IPS DF 6.9 (cell line): ENCODE measurements at regions not wholly inside any gene's neighbourhood (a gene's known extent, or its start where the extent isn't known, plus 50 kb on each side); places are given as distances from the start of the nearest gene placed in this dataset.

Experiments
- DNase-seq: peaks from one replicate; pipeline ENCODE4 v3.0.0-alpha.2; 2013; ENCODE audit warnings: low read depth, low spot score
- H3K27ac ChIP-seq: one replicate; pipeline ENCODE4 v1.5.1; 2013; ENCODE audit warnings: low read length, control low read depth
- H3K27me3 ChIP-seq: 2 replicates; pipeline ENCODE4 v1.6.1; 2013; ENCODE audit warnings: mild to moderate bottlenecking, low read length; ENCODE audit not compliant: control insufficient read depth, insufficient read depth
- H3K36me3 ChIP-seq: 2 replicates; pipeline ENCODE4 v1.6.1; 2013; ENCODE audit warnings: low read length; ENCODE audit not compliant: control insufficient read depth, insufficient read depth
- H3K4me1 ChIP-seq: 2 replicates; pipeline ENCODE4 v1.6.1; 2013; ENCODE audit warnings: low read length; ENCODE audit not compliant: control insufficient read depth, insufficient read depth
- H3K4me3 ChIP-seq: 2 replicates; pipeline ENCODE4 v1.5.1; 2013; ENCODE audit warnings: mild to moderate bottlenecking, low read length
- H3K9me3 ChIP-seq: 2 replicates; pipeline ENCODE4 v1.6.1; 2013; ENCODE audit warnings: low read length, inconsistent platforms; ENCODE audit not compliant: control insufficient read depth, insufficient read depth
- WGBS: extraction: QIAGEN DNeasy Blood & Tissue Kit; methylation state at CpG from one replicate; pipeline ENCODE4 v1.1.7; 2013; ENCODE audit warnings: mixed read lengths, missing lambda C conversion rate; ENCODE audit not compliant: insufficient read length, insufficient coverage; 5-methylcytosine and 5-hydroxymethylcytosine counted together

DNA sequence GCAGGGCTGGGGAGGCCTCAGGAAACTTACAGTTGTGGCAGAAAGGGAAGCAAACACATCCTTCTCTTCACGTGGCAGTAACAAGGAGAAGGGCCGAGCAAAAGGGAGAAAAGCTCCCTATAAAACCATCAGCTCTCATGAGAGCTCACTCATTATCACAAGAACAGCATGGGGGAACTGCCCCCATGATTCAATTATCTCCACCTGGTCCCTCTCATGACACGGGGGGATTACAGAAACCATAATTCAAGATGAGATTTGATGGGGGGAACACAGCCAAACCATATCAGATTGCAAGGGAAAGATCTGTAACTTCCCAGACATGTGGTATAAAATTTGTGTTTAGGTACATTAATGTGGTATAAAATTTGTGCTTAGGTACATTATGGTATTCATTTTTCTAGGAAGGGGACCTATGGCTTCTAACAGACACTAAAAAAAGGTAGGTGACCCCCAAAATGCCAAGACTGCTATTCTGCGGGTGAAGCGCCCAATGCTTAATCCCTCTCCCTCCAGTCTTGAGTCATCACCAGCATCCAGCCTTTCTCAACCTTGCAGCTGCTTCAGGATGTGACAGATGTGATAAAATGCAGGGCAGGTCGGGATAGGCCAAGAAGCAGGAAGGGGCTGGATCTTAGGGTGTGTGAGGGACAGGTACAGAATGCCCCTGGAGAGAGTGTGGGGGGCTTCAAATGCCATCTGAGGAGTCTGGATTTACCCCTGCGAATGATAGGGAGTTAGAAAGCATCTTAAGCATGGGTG is 57.7 kb upstream of the AMPD3 start:
- no CpG with 5 or more reads among the region's 7 CpGs for WGBS
- Histone ChIP-seq H3K27ac (no peak overlapping the region), H3K4me3 (no peak overlapping the region), H3K4me1 (no peaks in the 10 kb centered on the region), H3K36me3 (no peaks in the 10 kb centered on the region), H3K27me3 (no peaks in the 10 kb centered on the region), H3K9me3 (no peaks in the 10 kb centered on the region)
- no peak for DNase-seq

DNA sequence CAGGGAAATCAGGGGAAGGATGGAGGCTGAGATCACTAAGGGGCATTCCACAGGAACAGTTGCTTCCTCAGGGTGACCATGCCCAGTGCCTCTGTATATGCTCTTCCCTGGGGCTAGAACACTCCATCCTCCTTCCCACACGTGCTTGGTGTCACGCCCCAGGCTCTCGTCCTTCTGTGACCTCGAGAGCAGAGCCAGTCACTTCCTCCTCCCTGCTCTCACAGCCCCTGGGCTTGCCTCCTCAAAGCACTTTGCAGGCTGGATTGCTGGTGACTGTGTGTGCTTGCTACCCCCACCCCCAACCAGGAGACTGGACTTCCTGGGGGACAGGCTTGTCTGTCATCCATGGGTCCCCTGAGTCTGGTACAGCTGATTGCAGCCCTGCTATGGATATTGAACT is 56.5 kb upstream of the AMPD3 start:
- Histone ChIP-seq H3K9me3 (no peaks in the 10 kb centered on the region), H3K27ac (no peak overlapping the region), H3K36me3 (no peaks in the 10 kb centered on the region), H3K27me3 (no peaks in the 10 kb centered on the region), H3K4me3 (no peak overlapping the region), H3K4me1 (no peaks in the 10 kb centered on the region)
- no CpG with 5 or more reads among the region's 4 CpGs for WGBS
- DNase-seq = no peak

DNA sequence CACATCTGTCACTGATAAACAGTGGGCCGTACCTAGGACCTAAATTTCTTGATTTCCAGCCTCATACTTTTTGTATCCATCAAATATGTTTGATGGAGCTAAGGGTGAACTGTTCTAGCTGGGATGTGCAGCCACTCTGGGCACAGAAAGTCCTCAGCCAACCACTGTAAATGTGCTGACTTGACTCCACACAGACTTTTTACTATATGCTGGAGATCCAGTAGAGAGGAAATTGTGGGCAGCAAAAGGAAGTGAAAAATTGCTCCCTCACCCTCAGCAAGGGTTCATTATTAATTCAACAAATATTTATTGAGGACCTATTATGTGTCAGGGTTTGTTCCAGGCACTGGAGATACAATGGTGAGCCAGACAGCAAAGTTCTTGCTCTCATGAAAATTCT is 54.2 kb upstream of the AMPD3 start:
- Histone ChIP-seq H3K4me3 (no peak overlapping the region), H3K9me3 (no peaks in the 10 kb centered on the region), H3K27me3 (no peaks in the 10 kb centered on the region), H3K27ac (no peak overlapping the region), H3K36me3 (no peaks in the 10 kb centered on the region), H3K4me1 (no peaks in the 10 kb centered on the region)
- no CpG with 5 or more reads among the region's 1 CpG for WGBS
- no peak for DNase-seq

DNA sequence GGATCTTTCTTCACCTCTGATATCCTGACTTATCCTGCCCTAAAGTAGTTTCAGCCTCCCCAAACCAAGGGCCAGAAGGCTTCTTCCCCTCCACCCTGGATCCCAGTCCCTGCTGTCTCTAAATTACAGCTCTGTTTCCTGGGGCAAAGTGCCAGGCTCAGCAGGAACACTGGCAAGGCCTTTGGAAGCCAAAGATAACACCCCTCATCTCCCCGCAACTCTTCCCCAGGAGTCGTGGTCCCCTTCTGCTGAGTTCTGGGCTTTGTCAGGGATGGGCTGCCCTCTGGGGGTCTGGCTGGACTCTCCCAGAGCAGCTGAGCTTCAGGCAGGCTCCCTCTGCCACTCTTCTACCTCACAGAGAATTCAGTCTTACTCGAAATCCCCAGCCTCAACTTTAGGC is 53.8 kb upstream of the AMPD3 start:
- H3K9me3 ChIP-seq = no peaks in the 10 kb centered on the region
- no peaks in the 10 kb centered on the region for H3K36me3 ChIP-seq
- no peaks in the 10 kb centered on the region for H3K4me1 ChIP-seq
- no peaks in the 10 kb centered on the region for H3K27me3 ChIP-seq
- no CpG with 5 or more reads among the region's 3 CpGs for WGBS
- no peak for DNase-seq
- H3K4me3 ChIP-seq = no peak overlapping the region
- H3K27ac ChIP-seq = no peak overlapping the region

DNA sequence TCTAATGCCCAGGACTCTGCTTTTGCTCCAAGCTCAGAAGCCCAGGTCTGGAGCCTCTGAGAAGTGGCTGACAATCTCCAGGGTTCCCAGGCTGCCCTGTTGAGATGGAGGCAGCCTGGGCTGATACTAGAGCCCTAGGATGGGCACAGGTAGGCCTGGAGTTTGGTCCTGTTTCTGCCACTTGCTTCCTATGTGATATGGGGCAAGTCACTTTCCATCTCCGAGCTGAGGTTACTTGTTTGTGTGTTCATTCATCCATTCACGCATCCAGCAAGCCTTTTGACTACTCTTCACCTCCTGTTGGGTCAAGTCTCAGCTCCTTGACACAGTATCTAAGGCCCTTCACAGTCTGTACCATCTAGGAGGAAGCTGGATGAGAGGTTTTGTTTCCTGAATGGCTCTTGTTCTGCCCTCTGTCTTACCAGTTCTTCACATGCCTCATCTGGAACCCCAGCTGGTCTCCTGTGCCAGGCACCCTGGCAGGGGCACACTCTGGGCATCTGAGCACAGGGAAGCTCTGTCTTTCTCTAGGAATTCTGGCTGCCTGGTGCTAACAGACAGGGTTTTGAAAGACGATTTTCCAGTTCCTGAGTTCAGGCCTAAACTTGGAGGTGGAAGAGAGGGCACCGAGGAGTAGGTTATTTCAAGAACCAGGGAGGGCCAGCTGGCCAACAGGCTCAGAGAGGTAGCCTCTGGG is 53.2 kb upstream of the AMPD3 start:
- Histone ChIP-seq H3K4me1 (no peaks in the 10 kb centered on the region), H3K4me3 (no peak overlapping the region), H3K27ac (no peak overlapping the region), H3K36me3 (no peaks in the 10 kb centered on the region), H3K27me3 (no peaks in the 10 kb centered on the region), H3K9me3 (no peaks in the 10 kb centered on the region)
- no peak for DNase-seq
- WGBS = no CpG with 5 or more reads among the region's 4 CpGs
